G401.6 (cell line): ENCODE measurements at regions not wholly inside any gene's neighbourhood (a gene's known extent, or its start where the extent isn't known, plus 50 kb on each side); places are given as distances from the start of the nearest gene placed in this dataset.

Experiments used
- FAIRE-seq: peaks from 2 replicates; lab custom pipeline; 2012; peaks lifted over from hg19 to GRCh38; lab: Jason Lieb, UNC

DNA sequence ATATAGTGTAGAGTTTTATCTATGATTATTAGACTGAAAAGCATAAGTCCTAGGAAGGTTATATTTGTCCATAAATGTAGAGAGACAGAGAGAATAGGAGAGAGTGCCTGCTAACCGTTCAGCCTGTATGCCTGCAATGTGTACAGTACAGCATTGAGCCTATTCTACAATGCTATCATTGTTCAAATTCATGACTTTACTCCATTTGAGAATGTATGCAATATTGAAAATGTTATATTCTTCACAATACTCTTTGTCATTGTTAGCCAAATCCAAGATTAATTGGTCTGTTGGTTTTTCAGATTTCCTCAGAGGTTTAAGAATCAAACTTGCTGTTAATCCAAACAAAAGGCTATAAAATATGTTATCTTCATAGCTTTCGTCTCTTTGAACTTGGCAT is 585.2 kb upstream of the B3GALT2 start:
- no peak for FAIRE-seq

DNA sequence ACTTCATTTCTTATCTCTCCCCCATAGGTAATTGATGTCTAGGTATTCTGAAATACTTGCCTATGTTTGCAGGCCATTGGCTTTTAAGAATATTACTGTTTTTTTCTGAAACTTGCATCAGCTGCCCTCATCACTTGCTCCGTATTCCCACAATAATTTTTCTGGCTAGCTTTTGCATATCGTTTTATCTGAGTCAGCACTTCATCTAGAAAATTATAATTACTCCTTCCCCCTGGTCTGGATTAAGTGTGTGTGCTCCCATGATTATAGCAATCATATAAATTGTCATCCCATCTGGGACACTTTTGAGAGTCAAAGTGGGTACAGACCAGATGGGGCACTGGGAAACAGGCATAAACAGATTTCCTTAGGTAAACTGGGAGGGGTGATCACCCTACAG is 583.2 kb upstream of the B3GALT2 start:
- FAIRE-seq: no peak

DNA sequence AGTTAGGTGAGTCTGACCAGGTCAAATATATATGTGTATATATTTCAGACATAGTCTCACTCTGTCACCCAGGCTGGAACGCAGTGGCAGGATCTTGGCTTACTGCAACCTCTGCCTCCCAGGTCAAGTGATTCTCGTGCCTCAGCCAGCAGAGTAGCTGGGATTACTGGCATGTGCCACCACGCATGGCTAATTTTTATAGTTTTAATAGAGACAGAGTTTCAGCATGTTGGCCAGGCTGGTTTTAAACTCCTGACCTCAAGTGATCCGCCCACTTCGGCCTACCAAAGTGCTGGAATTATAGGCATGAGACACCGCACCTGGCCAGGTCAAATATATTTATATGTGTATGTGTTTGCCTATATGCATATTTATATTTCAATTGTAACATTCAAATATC is 581.5 kb upstream of the B3GALT2 start:
- FAIRE-seq: no peak

DNA sequence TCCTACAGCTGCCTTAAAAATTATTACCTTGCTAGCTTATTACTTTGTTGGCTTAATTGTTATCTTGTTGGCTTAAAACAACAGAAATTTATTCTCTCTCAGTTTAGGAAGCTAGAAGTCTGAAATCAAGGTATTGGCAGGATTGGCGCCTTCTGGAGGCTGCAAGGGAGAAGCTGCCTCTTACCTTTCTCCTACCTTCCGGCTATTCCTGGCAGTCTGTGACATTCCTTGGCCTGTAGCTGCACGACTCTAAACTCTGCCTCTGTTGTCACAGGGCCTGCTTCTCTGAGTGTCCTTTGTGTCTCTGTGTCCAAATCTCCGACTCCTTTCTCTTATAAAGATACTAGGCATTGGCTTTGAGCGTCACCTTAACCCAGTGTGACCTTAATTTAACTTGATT is 579.9 kb upstream of the B3GALT2 start:
- FAIRE-seq: no peak

DNA sequence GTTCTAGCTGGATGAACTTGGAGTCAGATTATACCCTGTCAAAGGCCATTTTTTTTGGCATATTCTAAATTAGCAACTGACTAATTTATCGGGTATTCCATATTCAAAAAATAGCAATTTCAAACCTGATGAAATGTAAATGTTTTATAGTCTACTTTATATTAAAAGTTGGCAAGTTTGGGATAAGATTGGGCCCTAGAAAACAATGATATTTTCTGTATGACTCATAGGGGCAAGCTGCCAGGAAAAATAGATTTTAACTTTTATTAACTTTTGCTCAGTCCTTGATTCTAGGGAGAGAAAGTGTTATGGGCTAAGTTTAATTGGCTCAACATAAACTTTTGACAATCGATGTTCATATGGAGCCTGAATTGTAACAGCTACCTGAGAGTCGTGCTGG is 576.9 kb upstream of the B3GALT2 start:
- no peak for FAIRE-seq

DNA sequence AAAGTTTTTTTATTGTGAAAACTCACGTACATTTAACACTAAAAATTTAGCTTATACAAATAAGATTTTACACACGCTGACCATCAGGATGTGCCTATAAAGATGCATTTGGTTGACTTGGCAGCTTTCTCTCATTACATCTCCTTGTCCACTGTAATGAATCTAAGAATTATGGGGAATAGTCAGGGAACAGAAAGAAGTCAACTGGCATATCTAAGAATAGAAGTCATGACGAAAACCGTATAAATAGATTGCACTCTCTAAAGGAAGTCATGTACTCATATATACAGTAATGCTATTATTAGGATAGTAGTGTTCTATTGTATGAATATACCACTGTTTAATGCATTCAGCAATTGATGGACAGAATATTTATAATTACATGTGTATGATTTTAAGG is 575.8 kb upstream of the B3GALT2 start:
- FAIRE-seq: no peak

DNA sequence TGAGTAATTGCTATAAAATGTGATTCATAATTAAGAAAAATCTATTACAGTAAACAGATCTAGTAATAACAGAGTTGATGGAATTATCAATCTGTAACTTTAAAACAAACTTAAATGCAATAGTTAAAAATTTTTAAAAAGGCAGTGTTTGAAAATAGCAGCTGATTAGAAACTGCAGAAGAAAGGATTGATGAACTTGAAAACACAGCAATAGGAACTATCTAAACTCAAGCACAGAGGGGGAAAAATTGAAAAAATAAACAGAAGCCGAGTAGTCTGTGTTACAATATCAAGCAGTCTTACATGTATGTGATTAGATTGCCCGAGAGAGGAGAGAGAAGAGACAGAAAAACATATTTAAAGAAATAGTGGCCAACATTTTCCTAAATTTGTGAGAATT is 569.0 kb upstream of the B3GALT2 start:
- FAIRE-seq: no peak

DNA sequence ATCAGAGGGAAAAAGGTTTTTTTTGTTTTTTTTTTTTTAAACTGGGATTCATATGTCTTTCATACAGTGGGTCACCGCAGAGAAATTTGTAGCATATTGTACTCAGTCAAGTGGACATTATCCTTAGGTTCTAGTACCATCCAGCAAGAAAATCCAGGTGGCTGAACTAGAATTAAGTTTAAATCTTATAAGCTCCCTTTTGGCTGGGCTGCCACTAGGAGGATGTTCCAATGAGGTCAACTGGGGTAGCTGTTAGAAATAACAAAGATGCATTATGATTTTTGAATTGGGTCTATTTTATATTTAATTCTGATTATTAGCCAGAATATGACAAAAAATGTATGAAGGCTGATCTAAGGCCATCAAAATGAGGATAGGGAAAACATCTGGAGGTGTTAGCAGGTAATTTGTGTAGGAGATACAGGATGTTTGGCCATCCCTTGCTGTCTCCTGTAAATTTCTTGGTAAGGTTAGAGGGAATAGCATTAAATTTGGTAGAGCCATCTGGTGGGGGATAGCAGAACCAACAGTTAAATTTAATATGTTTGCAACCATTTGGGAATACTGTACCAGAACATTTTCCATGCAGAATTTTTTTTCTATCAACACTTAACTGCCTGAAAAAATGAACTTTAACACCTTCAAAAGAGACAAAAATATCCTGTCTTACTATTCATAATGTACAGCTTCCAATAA is 568.5 kb upstream of the B3GALT2 start:
- no peak for FAIRE-seq

DNA sequence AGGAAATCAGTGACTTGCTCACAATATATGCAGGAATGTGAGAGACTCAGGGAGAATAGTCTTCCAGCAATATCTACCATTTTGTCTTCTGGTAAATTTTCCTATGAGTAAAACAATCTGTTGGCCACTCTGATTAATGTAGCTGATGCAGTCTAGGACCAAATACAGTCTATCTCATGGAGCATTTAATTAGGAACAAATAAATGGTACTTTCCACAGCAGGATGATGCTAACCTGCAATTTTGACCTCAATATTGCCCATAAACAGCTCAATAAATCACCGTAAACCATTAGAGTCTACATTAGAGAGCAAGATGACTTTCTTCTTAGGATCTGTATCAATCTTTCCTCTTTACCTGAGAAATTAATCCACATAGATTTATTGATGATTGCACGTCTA is 567.7 kb upstream of the B3GALT2 start:
- no peak for FAIRE-seq

DNA sequence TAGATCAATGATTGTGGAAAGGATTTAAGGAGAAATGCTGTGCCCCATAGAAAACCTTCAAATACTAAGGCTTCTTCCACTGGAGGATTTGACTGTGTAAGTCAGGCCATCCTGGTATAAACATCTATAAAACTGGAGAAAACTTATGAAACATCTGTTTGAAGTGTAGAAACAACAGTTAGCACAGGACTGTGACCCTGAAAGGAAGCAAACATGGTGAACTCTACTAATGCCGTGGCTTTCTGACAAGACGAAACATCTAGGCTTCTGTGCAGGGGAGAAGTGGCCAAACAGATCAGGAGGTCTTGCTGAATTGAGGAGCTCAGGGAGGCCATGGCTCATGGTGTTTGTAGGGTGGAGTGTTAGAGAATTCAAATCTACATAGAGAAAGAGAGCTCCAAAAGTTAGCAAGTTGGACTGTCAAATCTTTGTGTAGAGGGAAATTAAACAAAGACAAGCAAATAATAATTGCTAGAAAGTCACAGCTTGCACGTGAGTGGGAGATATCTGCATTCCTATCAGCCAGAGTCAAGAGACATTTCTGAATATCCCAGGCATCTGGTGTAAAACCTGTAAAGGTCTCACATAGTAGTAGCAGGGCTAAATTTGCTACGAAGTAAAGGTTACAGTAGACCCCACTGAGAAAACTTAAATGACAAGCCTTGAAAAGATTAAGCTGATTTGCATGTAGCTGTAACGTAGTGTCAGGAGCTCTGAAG is 566.8 kb upstream of the B3GALT2 start:
- FAIRE-seq: no peak

DNA sequence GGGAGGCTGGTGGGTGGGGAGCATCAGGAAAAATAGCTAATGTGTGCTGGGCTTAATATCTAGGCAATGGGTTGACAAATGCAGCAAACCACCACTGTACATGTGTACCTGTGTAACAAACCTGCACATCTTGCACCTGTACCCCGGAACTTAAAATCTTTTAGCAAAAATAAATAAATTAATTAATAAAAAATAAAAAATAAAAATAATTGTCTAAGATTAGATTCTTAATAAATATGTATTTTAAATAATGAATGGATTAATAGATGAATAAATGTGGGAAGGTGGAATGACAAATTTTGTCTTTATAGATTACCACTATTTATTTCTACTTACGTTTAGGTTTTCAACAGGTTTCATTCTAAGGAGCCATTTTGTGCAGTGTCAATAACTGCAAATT is 563.5 kb upstream of the B3GALT2 start:
- FAIRE-seq: no peak

DNA sequence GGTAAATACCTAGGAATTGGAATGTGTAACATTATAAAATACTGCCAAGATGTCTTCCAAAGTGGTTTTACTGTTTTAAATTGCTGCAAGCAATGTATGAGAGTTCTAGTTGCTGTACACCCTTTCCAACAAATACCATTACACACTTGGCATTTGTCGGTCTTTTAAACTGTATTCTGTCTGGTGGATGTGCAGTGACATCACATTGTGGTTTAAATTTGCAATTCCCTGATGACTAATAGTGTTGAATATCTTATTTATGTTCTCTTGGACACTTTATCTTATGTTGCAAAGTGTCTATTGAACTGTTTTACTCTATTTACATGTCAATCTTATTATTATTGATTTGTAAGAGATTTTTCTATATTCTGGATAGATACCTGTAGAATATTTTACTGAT is 561.2 kb upstream of the B3GALT2 start:
- FAIRE-seq: no peak

DNA sequence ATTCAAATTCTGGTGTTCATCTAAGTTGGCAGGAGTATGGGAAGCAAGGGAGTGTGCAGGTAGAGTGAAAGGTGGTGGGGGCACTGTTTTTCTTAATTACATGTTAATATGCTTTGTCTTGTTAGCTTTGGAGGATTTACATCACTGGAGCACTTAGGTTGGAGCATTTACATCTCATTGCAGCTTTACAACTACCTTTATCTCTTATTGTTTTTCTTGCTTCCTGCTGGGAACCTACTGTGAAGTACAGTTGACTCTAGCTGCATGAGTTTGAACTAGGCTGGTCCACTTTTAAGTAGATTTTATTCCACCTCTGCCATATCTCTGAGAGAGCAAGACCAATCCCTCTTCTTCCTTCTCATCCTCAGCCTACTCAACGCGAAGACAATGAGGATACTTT is 554.8 kb upstream of the B3GALT2 start:
- no peak for FAIRE-seq

DNA sequence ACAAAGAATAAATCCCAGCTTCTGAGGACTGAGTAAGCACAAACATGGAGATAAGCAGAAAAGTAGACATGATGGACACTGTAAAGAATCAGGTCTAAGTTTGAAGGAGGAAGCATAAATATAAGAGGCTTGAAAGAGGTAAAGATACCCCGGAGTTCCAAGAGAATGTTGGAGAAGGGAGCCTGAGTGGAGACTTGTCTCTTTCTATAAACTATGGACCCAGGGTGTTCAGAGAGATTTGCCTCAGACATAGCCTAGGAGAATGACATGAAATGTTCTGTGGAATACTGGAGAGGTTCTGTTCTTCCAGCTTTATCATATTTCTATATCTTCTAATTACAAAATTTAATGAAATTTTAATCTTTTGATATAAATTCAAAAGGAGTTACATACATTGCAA is 554.3 kb upstream of the B3GALT2 start:
- no peak for FAIRE-seq

DNA sequence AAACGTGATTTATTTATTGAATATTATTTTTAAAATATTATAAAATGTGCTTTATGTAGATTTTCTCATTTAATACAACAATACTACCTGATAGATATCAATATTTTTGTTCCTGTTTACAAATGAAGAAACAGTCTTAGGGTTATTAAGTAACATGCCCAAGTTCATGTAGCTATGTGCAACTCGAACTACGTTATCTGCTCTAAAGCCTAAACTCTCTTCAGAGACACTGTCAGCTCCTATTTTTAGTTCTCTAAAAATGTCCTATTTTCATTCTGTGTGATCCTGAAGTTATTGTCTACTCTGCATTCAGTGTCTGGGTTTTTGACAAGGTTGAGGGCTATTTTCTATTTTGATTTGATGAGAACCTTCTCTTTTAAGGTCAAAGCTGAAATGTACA is 550.1 kb upstream of the B3GALT2 start:
- FAIRE-seq: no peak

DNA sequence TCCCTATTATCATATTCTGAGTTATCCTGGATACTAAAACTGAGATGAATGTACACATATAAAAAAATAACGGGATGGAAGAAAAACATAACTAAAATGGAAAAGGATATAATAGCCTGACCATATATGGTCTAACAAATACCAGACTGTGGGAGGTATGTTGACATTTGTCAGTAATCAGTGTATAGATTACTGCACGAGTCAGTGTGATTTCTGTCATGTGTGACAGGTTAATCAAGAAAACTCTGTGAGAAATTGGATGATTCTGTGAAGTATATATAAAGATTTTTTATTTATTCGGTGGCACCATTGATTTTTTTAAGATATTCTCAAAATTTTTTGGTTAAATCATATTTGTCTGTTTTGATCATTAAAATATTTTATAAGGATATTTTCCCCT is 547.3 kb upstream of the B3GALT2 start:
- no peak for FAIRE-seq

DNA sequence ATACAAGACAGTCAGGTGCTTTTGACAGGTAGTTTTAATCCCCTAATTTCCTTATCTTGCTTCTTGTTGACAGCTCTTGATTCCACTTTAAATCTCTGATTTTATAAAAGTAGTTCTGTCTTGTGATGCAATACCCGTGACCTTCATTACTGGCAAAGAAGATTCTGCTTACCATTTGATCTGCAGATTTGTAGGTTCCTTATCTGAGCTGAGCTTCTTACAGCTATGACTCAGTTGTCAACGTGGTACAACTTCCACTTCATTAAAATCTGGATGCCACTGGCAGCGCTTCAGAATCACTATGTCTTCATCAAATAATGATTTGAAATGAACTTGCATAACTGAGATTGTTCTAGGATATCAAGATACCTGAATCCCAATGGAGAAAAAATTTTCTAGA is 543.6 kb upstream of the B3GALT2 start:
- FAIRE-seq: no peak

DNA sequence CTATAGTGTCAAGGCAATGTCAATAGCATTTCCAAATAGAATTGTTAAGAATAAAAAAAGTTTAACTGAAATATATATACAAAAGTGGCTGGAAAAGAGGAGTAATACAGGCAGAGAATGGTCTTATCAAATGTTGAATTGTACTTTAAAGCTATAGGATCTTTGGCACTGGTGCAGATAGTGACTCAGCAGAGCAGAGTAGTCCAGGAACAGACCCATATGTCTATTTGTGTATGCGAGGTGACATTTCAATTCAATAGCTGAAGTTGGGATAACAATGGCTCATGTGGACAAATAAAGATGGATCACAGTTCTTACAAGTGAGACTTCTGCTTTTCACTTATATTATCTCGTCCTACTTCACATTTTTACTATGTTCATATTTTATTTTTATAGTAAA is 543.0 kb upstream of the B3GALT2 start:
- no peak for FAIRE-seq

DNA sequence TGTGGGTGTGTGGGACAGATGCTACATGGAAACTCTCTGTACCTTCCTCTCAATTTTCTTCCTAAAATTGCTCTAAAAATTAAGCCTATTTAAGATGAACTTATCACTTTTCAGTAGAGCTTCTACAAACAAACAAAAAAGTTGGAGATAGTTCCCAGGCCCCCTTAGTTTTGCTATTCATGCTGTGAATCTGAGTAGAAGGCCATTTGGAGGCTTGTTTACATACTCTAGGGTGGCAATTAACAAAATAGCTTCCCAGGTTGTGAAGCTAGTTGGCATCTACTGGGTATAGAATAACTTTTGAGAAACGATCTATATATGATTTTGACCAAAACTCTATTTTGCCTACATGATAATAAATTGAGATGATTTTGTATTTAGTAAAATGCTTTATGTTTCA is 541.4 kb upstream of the B3GALT2 start:
- no peak for FAIRE-seq

DNA sequence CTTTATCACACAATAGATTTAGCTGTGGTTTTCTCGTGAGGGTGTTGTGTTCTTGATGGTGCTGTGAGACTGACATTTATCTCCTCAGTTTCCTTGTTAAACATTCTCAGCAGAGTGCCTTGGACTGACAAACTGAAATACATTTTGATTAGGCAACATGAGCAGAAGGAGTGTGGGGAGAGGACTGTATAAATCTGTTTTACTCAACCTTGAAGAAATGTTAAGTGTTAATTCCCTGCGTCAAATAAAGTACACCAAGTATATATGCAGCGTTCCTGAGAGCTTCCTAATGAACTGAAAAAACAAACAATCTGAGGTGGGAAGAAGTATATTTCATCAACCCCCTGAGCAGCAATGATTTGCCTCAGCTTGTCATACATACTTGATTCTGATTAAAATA is 540.3 kb upstream of the B3GALT2 start:
- no peak for FAIRE-seq

DNA sequence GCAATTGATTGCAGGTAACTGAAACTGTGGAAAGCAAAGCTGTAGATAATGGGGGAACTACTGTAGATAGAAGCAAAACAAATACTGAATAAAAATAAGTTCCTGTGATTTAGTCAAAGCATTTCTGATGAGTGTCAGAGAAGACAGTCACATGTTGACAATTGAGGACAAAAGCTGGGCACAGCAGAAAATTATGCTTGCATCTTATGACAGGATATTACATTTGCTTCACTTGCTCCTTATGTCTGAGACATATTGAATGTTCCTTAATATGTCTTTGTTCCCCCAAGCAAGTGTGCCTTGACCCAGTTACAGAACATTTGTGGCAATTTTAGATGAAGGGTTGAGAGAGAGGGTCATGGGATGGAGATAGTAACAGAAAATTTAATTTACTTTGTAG is 526.0 kb upstream of the B3GALT2 start:
- no peak for FAIRE-seq

DNA sequence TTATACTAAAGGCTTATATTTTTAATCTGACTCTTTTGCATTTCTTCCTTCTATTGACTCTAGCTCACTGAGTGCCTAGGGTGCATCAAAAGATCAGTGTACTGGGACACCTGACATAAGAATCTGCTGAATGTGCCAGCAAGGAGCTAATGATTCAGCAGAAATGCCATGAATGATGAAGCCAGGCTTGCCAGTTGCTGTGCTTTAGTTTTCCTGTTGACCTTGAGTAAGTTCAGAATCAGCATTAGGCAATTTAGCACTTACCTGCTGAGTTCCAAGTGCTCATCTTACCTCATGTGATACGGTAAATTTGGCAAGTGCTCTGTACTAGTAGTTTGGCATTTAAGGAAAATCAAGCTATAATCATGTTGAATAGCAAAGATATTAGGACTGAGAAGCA is 523.2 kb upstream of the B3GALT2 start:
- FAIRE-seq: no peak

DNA sequence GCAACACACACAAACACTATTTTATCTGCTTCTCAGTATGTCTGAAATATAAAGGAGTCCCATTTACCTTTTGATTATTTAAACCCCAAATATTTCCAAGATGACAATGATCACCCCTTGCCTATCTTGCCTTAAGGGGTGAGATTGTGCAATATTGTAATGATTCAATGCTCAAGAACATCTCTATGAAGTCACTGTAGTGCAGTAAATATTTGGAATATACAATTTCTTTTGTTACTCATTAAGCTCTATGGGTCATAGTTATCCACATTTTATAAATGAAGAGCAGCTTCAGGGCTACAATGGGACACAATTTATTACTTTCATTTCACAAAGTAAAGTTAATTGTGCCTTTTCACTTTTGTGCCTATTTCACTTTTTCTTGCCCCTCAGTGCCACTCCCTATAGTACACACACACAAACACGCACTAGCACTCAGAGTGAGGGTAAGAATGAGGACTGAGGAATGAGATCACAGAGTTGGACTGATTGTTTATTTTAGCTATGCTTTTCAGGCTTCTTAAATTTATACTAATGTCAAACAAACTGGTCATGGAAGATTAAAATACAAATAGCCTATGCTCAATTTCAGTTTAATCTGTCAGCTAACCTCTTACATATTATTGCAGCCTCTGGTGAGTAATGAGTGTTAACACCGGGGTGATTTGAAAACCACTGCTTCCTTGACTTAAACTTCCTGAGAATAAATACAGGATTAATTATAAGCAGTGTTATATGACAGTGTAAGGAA is 521.0 kb upstream of the B3GALT2 start:
- FAIRE-seq: no peak

DNA sequence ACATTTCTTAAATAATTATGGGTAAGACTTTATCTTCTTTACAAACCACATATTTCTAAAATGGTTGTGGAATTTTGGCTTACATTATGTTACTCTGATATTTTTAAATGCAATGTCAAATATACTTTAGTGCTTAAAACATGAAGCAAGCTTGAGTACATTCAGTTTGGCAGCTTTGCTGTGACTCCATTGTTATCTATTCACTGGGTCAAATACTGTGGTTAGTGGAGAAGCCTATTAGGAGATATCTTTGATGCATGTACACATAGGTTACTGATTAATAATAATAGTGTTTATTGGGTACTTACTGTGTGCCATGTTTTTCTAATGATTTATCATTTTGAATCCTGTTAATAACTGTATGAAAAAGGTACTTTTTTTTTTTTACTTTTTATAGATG is 520.4 kb upstream of the B3GALT2 start:
- no peak for FAIRE-seq
